Neuronal stem cell (in vitro differentiated cells): ENCODE measurements at regions not wholly inside any gene's neighbourhood (a gene's known extent, or its start where the extent isn't known, plus 50 kb on each side); places are given as distances from the start of the nearest gene placed in this dataset.
"Not testable (repeated sequence)": the region's sequence is repeated elsewhere in the genome, so short reads cannot be mapped to it uniquely, and the experiment has no call there.

Experiments used
- DNase-seq: peaks from one replicate; pipeline ENCODE4 v3.0.0-alpha.2; 2013; ENCODE audit warnings: low spot score
- H2AFZ ChIP-seq: one replicate; pipeline ENCODE4 v1.6.1; 2013; ENCODE audit warnings: mild to moderate bottlenecking, low read length, inconsistent platforms
- H2AK5ac ChIP-seq: 2 replicates; pipeline ENCODE4 v1.6.1; 2013; ENCODE audit warnings: low read depth, mild to moderate bottlenecking, inconsistent platforms, low read length, moderate library complexity, mixed read lengths
- H2BK120ac ChIP-seq: 2 replicates; pipeline ENCODE4 v1.6.1; 2013; ENCODE audit warnings: low read depth, mild to moderate bottlenecking, inconsistent platforms, low read length, moderate library complexity, mixed read lengths
- H2BK12ac ChIP-seq: one replicate; pipeline ENCODE4 v1.6.1; 2013; ENCODE audit warnings: low read length, inconsistent platforms
- H2BK15ac ChIP-seq: 2 replicates; pipeline ENCODE4 v1.6.1; 2013; ENCODE audit warnings: mild to moderate bottlenecking, low read length, inconsistent platforms, mixed read lengths
- H2BK5ac ChIP-seq: one replicate; pipeline ENCODE4 v1.6.1; 2013; ENCODE audit warnings: inconsistent platforms, mild to moderate bottlenecking, low read length, moderate library complexity
- H3K14ac ChIP-seq: one replicate; pipeline ENCODE4 v1.6.1; 2013; ENCODE audit warnings: low read length, inconsistent platforms
- H3K18ac ChIP-seq: 2 replicates; pipeline ENCODE4 v1.6.1; 2013; ENCODE audit warnings: low read length, inconsistent platforms
- H3K23ac ChIP-seq: 2 replicates; pipeline ENCODE4 v1.6.1; 2013; ENCODE audit warnings: low read depth, mild to moderate bottlenecking, mixed read lengths, low read length, inconsistent platforms; ENCODE audit not compliant: poor library complexity
- H3K27ac ChIP-seq: replicated peaks from 3 replicates; pipeline ENCODE4 v1.5.1; 2013; ENCODE audit warnings: low read length, inconsistent platforms
- H3K27me3 ChIP-seq, 3 experiments: 2 replicates each; pipeline ENCODE4 v1.6.1; 2013; ENCODE audit warnings: low read length in 3 of 3, mild to moderate bottlenecking in 2 of 3, inconsistent platforms in 1 of 3, low read depth in 1 of 3, mixed read lengths in 1 of 3, moderate library complexity in 1 of 3; ENCODE audit not compliant: control insufficient read depth in 3 of 3, insufficient read depth in 3 of 3
- H3K36me3 ChIP-seq, 2 donors: replicated peaks in 1 of 2; 2 replicates each; pipeline ENCODE4 v1.6.1; 2013; ENCODE audit warnings: low read length in 2 of 2; ENCODE audit not compliant: control insufficient read depth in 2 of 2, insufficient read depth in 2 of 2
- H3K4ac ChIP-seq: 2 replicates; pipeline ENCODE4 v1.6.1; 2013; ENCODE audit warnings: inconsistent platforms, mild to moderate bottlenecking, low read length, moderate library complexity
- H3K4me1 ChIP-seq, 2 donors: 1 replicate in 1 of 2; 2 replicates in 1 of 2; pipeline ENCODE4 v1.6.1; 2013; ENCODE audit warnings: low read length in 2 of 2, low read depth in 1 of 2; ENCODE audit not compliant: control insufficient read depth in 2 of 2, insufficient read depth in 1 of 2
- H3K4me2 ChIP-seq: one replicate; pipeline ENCODE4 v1.6.1; 2013; ENCODE audit warnings: mild to moderate bottlenecking, low read length, inconsistent platforms; ENCODE audit not compliant: insufficient read depth, poor library complexity, severe bottlenecking
- H3K4me3 ChIP-seq, 2 donors: 2 replicates each; pipeline ENCODE4 v1.5.1; 2013; ENCODE audit warnings: low read length in 2 of 2, mild to moderate bottlenecking in 2 of 2, inconsistent platforms in 1 of 2, moderate library complexity in 1 of 2
- H3K79me1 ChIP-seq: one replicate; pipeline ENCODE4 v1.6.1; 2013; ENCODE audit warnings: low read depth, mild to moderate bottlenecking, inconsistent platforms, low read length, moderate library complexity
- H3K9ac ChIP-seq: one replicate; pipeline ENCODE4 v1.6.1; 2013; ENCODE audit warnings: mild to moderate bottlenecking, low read depth, low read length, inconsistent platforms; ENCODE audit not compliant: poor library complexity
- H3K9me3 ChIP-seq, 2 donors: replicated peaks in 1 of 2; 2 replicates each; pipeline versions ENCODE3 to v1.6.1; 2013; ENCODE audit warnings: low read length in 2 of 2, mild to moderate bottlenecking in 2 of 2, inconsistent platforms in 1 of 2, low read depth in 1 of 2, mixed read lengths in 1 of 2, moderate library complexity in 1 of 2; ENCODE audit not compliant: control insufficient read depth in 2 of 2, insufficient read depth in 1 of 2
- H4K8ac ChIP-seq: one replicate; pipeline ENCODE4 v1.6.1; 2013; ENCODE audit warnings: low read depth, mild to moderate bottlenecking, inconsistent platforms, low read length, moderate library complexity
- H4K91ac ChIP-seq: one replicate; pipeline ENCODE4 v1.6.1; 2013; ENCODE audit warnings: low read length, low read depth, mild to moderate bottlenecking, inconsistent platforms; ENCODE audit not compliant: poor library complexity
- WGBS, 2 donors: extraction: QIAGEN DNeasy Blood & Tissue Kit; methylation state at CpG; one replicate each; pipeline ENCODE4 v1.1.7; 2013; ENCODE audit warnings: missing lambda C conversion rate in 2 of 2, mixed read lengths in 1 of 2; ENCODE audit not compliant: insufficient read length in 2 of 2, insufficient replicate concordance in 1 of 2; ENCODE audit errors: extremely low coverage in 2 of 2; 5-methylcytosine and 5-hydroxymethylcytosine counted together

DNA sequence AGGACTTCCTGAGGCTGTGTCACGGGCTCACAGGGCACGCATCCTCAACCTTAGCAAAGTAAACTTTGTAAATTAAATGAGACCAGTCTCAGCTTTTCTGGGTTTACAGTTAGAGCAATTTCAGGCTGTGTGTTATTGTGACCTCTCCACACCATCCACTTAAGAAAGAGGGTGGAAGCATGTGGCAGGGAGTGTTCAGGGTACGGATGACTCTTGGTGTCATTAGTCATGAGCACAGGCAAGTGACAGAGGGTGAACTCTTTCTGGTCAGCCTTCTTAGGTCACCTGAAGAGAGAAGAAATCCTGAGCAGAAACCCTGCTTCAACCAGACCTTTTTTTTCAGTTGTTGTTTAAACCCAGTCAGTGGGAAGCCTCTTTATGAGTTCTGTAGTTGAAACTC lies 207.9 kb downstream of the ICOS start:
- Histone ChIP-seq H3K14ac (no peak overlapping the region), H3K27me3 (no peaks in the 10 kb centered on the region), H3K9ac (no peak overlapping the region), H3K4ac (no peak overlapping the region), H3K9me3 (no peaks in the 10 kb centered on the region), H3K36me3 (no peaks in the 10 kb centered on the region), H3K23ac (no peak overlapping the region), H3K4me2 (no peak overlapping the region), H2BK12ac (no peak overlapping the region), H2AK5ac (no peak overlapping the region), H3K4me3 (no peak overlapping the region), H2AFZ (no peak overlapping the region), H3K18ac (no peak overlapping the region), H4K8ac (no peak overlapping the region), H2BK15ac (no peak overlapping the region), H2BK120ac (no peak overlapping the region), H3K4me1 (no peaks in the 10 kb centered on the region), H3K79me1 (no peaks in the 10 kb centered on the region), H4K91ac (no peak overlapping the region), H2BK5ac (no peak overlapping the region), H3K27ac (no peak overlapping the region)
- no CpG with 5 or more reads among the region's 3 CpGs for WGBS, 2 donors
- DNase-seq: no peak

DNA sequence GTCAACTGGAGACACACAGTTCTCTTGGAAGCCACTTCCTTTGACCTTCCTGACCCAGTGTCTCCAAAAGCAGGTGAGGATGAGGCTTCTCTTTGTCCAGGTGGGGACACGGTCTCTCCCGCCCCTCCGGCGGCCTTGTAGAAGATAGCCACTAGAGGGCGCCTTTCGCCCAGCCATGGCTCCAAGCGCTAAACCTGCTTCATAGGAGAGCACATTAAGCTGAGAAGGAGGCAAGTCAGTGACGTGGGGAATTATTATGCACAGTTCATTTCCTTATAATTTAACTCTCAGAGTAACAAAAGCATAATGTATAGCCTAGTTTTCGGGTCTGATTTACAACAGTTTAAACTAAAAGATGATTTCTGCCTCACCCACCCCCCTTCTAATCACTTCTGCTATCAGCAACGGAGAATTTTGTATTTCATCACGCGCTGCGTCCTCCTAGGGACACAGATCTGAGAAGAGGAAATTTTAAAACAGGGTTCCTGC lies 208.7 kb downstream of the ICOS start:
- Histone ChIP-seq H3K4me3 (no peak overlapping the region), H2AK5ac (no peak overlapping the region), H3K23ac (no peak overlapping the region), H4K91ac (no peak overlapping the region), H2AFZ (no peak overlapping the region), H3K4me2 (peak overlapping the region; percentile 24), H3K4ac (no peak overlapping the region), H2BK120ac (no peak overlapping the region), H3K36me3 (no peaks in the 10 kb centered on the region), H2BK15ac (no peak overlapping the region), H3K14ac (no peak overlapping the region), H2BK5ac (no peak overlapping the region), H3K9ac (no peak overlapping the region), H3K27ac (no peak overlapping the region), H3K4me1 (no peaks in the 10 kb centered on the region), H3K9me3 (no peaks in the 10 kb centered on the region), H3K27me3 (no peaks in the 10 kb centered on the region), H3K18ac (no peak overlapping the region), H4K8ac (no peak overlapping the region), H3K79me1 (no peaks in the 10 kb centered on the region), H2BK12ac (no peak overlapping the region)
- peak; percentile 77 for DNase-seq
- no CpG with 5 or more reads among the region's 13 CpGs for WGBS, 2 donors

DNA sequence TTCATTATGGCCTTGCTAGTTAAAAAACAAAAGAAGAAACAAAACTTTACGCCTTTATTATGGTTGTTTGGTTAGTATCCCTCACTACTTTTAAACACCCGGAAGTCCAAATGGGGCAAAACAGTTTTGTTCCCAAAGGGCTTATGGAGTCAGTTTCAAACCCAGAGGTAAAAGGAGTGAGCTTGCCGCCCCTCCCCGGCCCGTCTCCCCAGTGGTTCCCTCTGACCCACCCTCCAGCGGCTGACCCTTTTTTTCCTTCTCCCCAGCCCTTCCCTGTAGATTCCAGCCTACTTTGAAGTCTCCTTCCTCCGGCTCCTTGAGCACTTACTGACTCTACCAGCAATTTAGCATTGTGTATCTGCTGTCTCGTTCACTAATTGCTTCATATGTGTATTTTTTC lies 209.2 kb downstream of the ICOS start:
- Histone ChIP-seq H2AFZ (no peak overlapping the region), H2BK120ac (no peak overlapping the region), H3K14ac (no peak overlapping the region), H3K9me3 (no peaks in the 10 kb centered on the region), H3K27me3 (no peaks in the 10 kb centered on the region), H3K23ac (no peak overlapping the region), H3K18ac (no peak overlapping the region), H4K8ac (no peak overlapping the region), H3K27ac (no peak overlapping the region), H2BK15ac (no peak overlapping the region), H3K4ac (no peak overlapping the region), H3K4me2 (no peak overlapping the region), H3K4me1 (no peaks in the 10 kb centered on the region), H4K91ac (no peak overlapping the region), H2AK5ac (no peak overlapping the region), H3K36me3 (no peaks in the 10 kb centered on the region), H3K79me1 (no peaks in the 10 kb centered on the region), H2BK12ac (no peak overlapping the region), H3K9ac (no peak overlapping the region), H2BK5ac (no peak overlapping the region), H3K4me3 (no peak overlapping the region)
- no peak for DNase-seq
- WGBS, 2 donors: no CpG with 5 or more reads among the region's 8 CpGs

DNA sequence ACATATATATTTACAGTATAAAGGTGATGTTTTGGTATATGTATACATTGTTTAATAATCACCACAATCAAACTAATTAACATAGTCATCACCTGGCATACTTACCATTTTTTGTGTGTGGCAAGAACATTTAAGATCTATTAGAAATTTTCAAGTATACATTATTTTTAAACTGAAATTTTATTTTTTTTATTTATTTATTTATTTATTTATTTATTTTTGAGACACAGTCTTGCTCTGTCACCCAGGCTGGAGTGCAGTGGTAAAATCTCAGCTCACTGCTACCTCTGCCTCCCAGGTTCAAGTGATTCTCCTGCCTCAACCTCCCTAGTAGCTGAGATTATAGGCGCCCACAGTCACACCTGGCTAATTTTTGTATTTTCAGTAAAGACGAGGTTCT lies 210.5 kb downstream of the ICOS start:
- not testable (repeated sequence) for H3K27me3 ChIP-seq, DNase-seq, H3K18ac ChIP-seq, H3K27ac ChIP-seq, H2BK5ac ChIP-seq, H4K91ac ChIP-seq, H3K14ac ChIP-seq, H3K4me2 ChIP-seq, H3K9ac ChIP-seq, H2BK120ac ChIP-seq, H3K23ac ChIP-seq, H2BK15ac ChIP-seq, H2AFZ ChIP-seq, H2AK5ac ChIP-seq, H3K4me3 ChIP-seq, H3K4ac ChIP-seq, H3K79me1 ChIP-seq, H3K9me3 ChIP-seq, H3K4me1 ChIP-seq, H2BK12ac ChIP-seq, H3K36me3 ChIP-seq, H4K8ac ChIP-seq
- WGBS, 2 donors: no CpG with 5 or more reads among the region's 2 CpGs
